ENCODE measurements at regions not wholly inside any gene's neighbourhood (a gene's known extent, or its start where the extent isn't known, plus 50 kb on each side); places are given as distances from the start of the nearest gene placed in this dataset.
A peak's percentile ranks its signal among the peaks of the same experiment; 100 is the strongest.

- Histone ChIP-seq H3K4me2 (peak overlapping the region; percentile 57), H3K9me3 (no peaks in the 10 kb centered on the region), H3K4me3 (no peak overlapping the region), H3K4me1 (peaks cover 11% of the 10 kb centered on the region), H3K27ac (peak overlapping the region; percentile 48 to 63; a peak in 5 of 6 replicates)
- 70% methylated on average over 6 of the region's 6 CpGs for whole genome bisulfite sequencing (ENCODE audit: missing lambda C conversion rate)
- TF ChIP-seq RAD21 (conservative IDR thresholded peaks at IDR 0.05 in 1 of 2, IDR thresholded peaks at IDR 0.05 in 1 of 2) (no peak), ZC3H11A (IDR thresholded peaks at IDR 0.05) (no peak), KDM5A (IDR thresholded peaks at IDR 0.05) (no peak), KDM1A (IDR thresholded peaks at IDR 0.05; ENCODE audit: low read depth) (no peak), SREBF2 (IDR thresholded peaks at IDR 0.05) (no peak), HEYL (CRISPR knock-in tag; IDR thresholded peaks at IDR 0.05) (no peak)
- ATAC-seq (no peak), DNase-seq (ENCODE audit: low read depth in 1 of 2, low spot score in 1 of 2) (no peak), FAIRE-seq (no peak)
- CTCF ChIA-PET, result no interaction called here
- POLR2A ChIA-PET, result no interaction called here
Measured at GRCh38 chr6:166677941-166678340, 50.9 kb upstream of the RPS6KA2 start.

Measured in A549 (cell line).